Vagina (tissue), 2 donors: ENCODE measurements at regions not wholly inside any gene's neighbourhood (a gene's known extent, or its start where the extent isn't known, plus 50 kb on each side); places are given as distances from the start of the nearest gene placed in this dataset.

Source experiments
- POLR2A ChIP-seq, 2 donors: fragments of 450-650 bp; IDR thresholded peaks; one replicate each; pipeline ENCODE4 v1.6.1; 2017; ENCODE audit warnings: antibody characterized with exemption in 2 of 2, mild to moderate bottlenecking in 2 of 2, moderate library complexity in 2 of 2
- TF ChIP-seq, protein P1 (sequence below), 3 experiments: fragments of 450-650 bp in 2 of 3; fragments of 200-600 bp in 1 of 3; sonication (generic) in 1 of 3; IDR thresholded peaks; one replicate each; pipeline ENCODE4 v1.5.1; 2017 to 2019; ENCODE audit warnings: antibody characterized with exemption in 3 of 3, mild to moderate bottlenecking in 2 of 3, moderate library complexity in 2 of 3

DNA sequence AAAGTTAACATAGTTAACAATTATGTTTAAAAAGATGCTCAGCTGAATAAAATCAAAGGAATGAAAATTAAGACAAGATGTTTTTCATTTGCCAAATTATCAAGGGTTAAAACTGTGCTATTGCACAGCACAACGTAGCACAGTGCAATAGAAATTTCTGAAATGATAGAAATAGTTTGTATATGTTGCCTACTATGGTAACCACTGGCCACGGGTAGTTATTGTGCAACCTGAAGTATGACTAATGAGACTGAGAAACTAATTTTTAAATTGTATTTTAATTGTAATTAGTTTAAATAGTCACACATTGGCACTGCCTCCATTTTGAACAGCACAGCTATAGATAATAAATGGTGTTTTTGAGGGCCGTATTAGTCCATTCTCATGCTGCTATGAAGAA lies 343.1 kb upstream of the FAM241A start:
- TF ChIP-seq, protein P1, sequence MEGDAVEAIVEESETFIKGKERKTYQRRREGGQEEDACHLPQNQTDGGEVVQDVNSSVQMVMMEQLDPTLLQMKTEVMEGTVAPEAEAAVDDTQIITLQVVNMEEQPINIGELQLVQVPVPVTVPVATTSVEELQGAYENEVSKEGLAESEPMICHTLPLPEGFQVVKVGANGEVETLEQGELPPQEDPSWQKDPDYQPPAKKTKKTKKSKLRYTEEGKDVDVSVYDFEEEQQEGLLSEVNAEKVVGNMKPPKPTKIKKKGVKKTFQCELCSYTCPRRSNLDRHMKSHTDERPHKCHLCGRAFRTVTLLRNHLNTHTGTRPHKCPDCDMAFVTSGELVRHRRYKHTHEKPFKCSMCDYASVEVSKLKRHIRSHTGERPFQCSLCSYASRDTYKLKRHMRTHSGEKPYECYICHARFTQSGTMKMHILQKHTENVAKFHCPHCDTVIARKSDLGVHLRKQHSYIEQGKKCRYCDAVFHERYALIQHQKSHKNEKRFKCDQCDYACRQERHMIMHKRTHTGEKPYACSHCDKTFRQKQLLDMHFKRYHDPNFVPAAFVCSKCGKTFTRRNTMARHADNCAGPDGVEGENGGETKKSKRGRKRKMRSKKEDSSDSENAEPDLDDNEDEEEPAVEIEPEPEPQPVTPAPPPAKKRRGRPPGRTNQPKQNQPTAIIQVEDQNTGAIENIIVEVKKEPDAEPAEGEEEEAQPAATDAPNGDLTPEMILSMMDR (IDR thresholded peaks at IDR 0.05), result no peak
- TF ChIP-seq POLR2A (IDR thresholded peaks at IDR 0.05), result no peak
